ENCODE measurements at regions not wholly inside any gene's neighbourhood (a gene's known extent, or its start where the extent isn't known, plus 50 kb on each side); places are given as distances from the start of the nearest gene placed in this dataset.

GRCh38 chr7:119561751-119562150, 711.2 kb upstream of the KCND2 start:
- Histone ChIP-seq H2AFZ (ENCODE audit: control insufficient read depth, low read length) (no peak overlapping the region), H3K79me2 (ENCODE audit: control insufficient read depth, insufficient read depth, low read length) (no peaks in the 10 kb centered on the region), H3K36me3 (ENCODE audit: control insufficient read depth in 2 of 2, extremely low read depth in 1 of 2, insufficient read depth in 2 of 2, low read length in 2 of 2) (no peaks in the 10 kb centered on the region), H3K27ac (ENCODE audit: control insufficient read depth, insufficient read depth, low read length) (no peak overlapping the region), H3K9me1 (ENCODE audit: control insufficient read depth, extremely low read depth, insufficient read depth, low read length) (no peaks in the 10 kb centered on the region), H4K20me1 (ENCODE audit: control insufficient read depth, extremely low read depth, insufficient read depth, low read length) (no peaks in the 10 kb centered on the region), H3K4me1 (ENCODE audit: control insufficient read depth, extremely low read depth, insufficient read depth, low read length) (no peaks in the 10 kb centered on the region), H3K9me3 (ENCODE audit: control insufficient read depth, low read depth, low read length) (no peaks in the 10 kb centered on the region), H3K4me2 (ENCODE audit: control insufficient read depth, extremely low read depth, insufficient read depth, low read depth, low read length) (no peak overlapping the region), H3K27me3 (ENCODE audit: control insufficient read depth, extremely low read depth, insufficient read depth, low read length) (no peaks in the 10 kb centered on the region), H3K9ac (ENCODE audit: control insufficient read depth, extremely low read depth, insufficient read depth, low read length) (no peak overlapping the region), H3K4me3 (ENCODE audit: control insufficient read depth in 2 of 3, extremely low read depth in 1 of 3, insufficient read depth in 2 of 3, low read depth in 1 of 3, low read length in 3 of 3) (no peak overlapping the region)
- dilution Hi-C loops (cut with MboI; ENCODE audit: extremely low pct_ligation_motif_present, low sequenced_read_pairs): no loop called here
- FAIRE-seq: no peak
- TF ChIP-seq CTCF (optimal IDR thresholded peaks at IDR 0.05 in 1 of 3, IDR thresholded peaks at IDR 0.05 in 1 of 3, conservative IDR thresholded peaks at IDR 0.05 in 1 of 3; ENCODE audit: extremely low read depth in 1 of 3, insufficient read depth in 2 of 3, low read length in 3 of 3): no peak
- TF ChIP-seq EZH2 (IDR thresholded peaks at IDR 0.05; ENCODE audit: low read length): no peak
- DNase-seq (ENCODE audit: low read depth, low spot score): no peak

GRCh38 chr7:119562839-119563238, 710.1 kb upstream of the KCND2 start:
- H3K9ac ChIP-seq (ENCODE audit: control insufficient read depth, extremely low read depth, insufficient read depth, low read length): no peak overlapping the region
- no peaks in the 10 kb centered on the region for H3K36me3 ChIP-seq (ENCODE audit: control insufficient read depth in 2 of 2, extremely low read depth in 1 of 2, insufficient read depth in 2 of 2, low read length in 2 of 2)
- H3K4me3 ChIP-seq (ENCODE audit: control insufficient read depth in 2 of 3, extremely low read depth in 1 of 3, insufficient read depth in 2 of 3, low read depth in 1 of 3, low read length in 3 of 3): no peak overlapping the region
- FAIRE-seq (no peak), DNase-seq (ENCODE audit: low read depth, low spot score) (no peak)
- dilution Hi-C loops (cut with MboI; ENCODE audit: extremely low pct_ligation_motif_present, low sequenced_read_pairs): no loop called here
- H4K20me1 ChIP-seq (ENCODE audit: control insufficient read depth, extremely low read depth, insufficient read depth, low read length): no peaks in the 10 kb centered on the region
- TF ChIP-seq EZH2 (IDR thresholded peaks at IDR 0.05; ENCODE audit: low read length): no peak
- no peak for TF ChIP-seq CTCF (optimal IDR thresholded peaks at IDR 0.05 in 1 of 3, IDR thresholded peaks at IDR 0.05 in 1 of 3, conservative IDR thresholded peaks at IDR 0.05 in 1 of 3; ENCODE audit: extremely low read depth in 1 of 3, insufficient read depth in 2 of 3, low read length in 3 of 3)
- no peaks in the 10 kb centered on the region for H3K9me1 ChIP-seq (ENCODE audit: control insufficient read depth, extremely low read depth, insufficient read depth, low read length)
- no peaks in the 10 kb centered on the region for H3K4me1 ChIP-seq (ENCODE audit: control insufficient read depth, extremely low read depth, insufficient read depth, low read length)
- H2AFZ ChIP-seq (ENCODE audit: control insufficient read depth, low read length): no peak overlapping the region
- H3K9me3 ChIP-seq (ENCODE audit: control insufficient read depth, low read depth, low read length): no peaks in the 10 kb centered on the region
- no peak overlapping the region for H3K27ac ChIP-seq (ENCODE audit: control insufficient read depth, insufficient read depth, low read length)
- H3K27me3 ChIP-seq (ENCODE audit: control insufficient read depth, extremely low read depth, insufficient read depth, low read length): no peaks in the 10 kb centered on the region
- H3K79me2 ChIP-seq (ENCODE audit: control insufficient read depth, insufficient read depth, low read length): no peaks in the 10 kb centered on the region
- H3K4me2 ChIP-seq (ENCODE audit: control insufficient read depth, extremely low read depth, insufficient read depth, low read depth, low read length): no peak overlapping the region

Measured in keratinocyte (primary cell).